C4-2B (cell line): ENCODE measurements at regions not wholly inside any gene's neighbourhood (a gene's known extent, or its start where the extent isn't known, plus 50 kb on each side); places are given as distances from the start of the nearest gene placed in this dataset.
A peak's percentile ranks its signal among the peaks of the same experiment; 100 is the strongest.
"Not testable (repeated sequence)": the region's sequence is repeated elsewhere in the genome, so short reads cannot be mapped to it uniquely, and the experiment has no call there.

Experiments used
- H3K27ac ChIP-seq: fragments of 450-650 bp; 2 replicates; pipeline ENCODE4 v1.5.1; 2017
- ZFX ChIP-seq: fragments of 450-650 bp; IDR thresholded peaks from 2 replicates; pipeline ENCODE4 v1.6.1; 2017
- TF ChIP-seq, protein P1 (sequence below): fragments of 450-650 bp; conservative IDR thresholded peaks from 2 replicates; pipeline ENCODE4 v1.5.1; 2017; ENCODE audit warnings: mild to moderate bottlenecking

DNA sequence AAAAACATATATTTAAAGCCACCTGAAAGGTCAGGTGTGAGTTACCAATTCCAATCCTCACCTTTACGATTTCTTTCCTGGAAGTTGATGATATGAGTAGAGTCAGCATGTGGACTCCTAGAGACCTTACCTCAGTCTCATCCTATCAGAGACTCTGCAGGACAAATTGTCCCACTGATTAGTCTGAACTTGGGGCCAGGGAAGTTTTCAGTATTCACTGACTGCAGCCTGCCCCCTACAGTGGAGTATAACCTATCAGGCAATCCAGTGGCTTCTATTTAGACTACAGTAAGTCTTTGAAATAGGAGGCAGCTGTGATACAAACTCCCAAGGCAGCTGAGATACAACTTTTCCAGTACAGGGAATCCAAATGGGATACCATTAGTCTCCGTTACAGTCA, 449.4 kb upstream of the CDH10 start:
- H3K27ac ChIP-seq: no peak overlapping the region
- TF ChIP-seq ZFX: no peak
- TF ChIP-seq, protein P1, sequence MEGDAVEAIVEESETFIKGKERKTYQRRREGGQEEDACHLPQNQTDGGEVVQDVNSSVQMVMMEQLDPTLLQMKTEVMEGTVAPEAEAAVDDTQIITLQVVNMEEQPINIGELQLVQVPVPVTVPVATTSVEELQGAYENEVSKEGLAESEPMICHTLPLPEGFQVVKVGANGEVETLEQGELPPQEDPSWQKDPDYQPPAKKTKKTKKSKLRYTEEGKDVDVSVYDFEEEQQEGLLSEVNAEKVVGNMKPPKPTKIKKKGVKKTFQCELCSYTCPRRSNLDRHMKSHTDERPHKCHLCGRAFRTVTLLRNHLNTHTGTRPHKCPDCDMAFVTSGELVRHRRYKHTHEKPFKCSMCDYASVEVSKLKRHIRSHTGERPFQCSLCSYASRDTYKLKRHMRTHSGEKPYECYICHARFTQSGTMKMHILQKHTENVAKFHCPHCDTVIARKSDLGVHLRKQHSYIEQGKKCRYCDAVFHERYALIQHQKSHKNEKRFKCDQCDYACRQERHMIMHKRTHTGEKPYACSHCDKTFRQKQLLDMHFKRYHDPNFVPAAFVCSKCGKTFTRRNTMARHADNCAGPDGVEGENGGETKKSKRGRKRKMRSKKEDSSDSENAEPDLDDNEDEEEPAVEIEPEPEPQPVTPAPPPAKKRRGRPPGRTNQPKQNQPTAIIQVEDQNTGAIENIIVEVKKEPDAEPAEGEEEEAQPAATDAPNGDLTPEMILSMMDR: no peak

DNA sequence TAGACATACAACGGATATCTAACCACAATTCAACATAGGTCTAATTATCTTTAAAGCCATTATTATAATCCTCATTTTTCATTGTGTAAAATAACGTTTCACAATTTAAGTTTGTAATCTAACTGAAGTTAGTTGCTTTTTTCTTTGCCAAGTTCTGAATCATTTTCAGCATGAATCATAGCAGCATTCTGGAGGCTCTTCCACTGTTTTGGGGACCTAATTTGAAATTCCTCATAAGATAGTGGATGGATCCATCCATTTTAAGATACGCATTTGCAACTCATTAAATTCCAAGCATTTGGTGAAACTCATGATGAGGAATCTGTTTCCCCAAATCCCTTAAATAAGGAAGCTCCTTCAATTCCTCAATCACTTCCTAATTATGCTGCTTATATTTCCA, 447.1 kb upstream of the CDH10 start:
- TF ChIP-seq, protein P1: no peak

DNA sequence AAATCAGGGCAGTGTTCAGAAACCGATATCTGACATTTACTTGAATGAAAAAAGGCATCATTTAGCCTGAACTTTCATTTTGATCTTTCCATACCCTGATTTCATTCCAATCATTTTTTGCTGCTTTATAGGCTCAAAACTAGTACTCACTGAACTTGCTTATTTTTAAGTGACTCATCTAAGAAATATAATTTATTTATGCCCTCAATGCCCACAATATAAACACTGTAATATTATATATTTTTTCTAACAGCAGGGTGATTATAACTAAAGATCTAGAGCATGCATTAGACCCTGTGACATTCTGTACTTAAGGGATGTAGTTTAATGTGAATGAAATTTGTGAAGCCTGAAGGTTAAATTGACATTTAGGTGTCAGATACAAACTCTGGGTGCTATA, 446.1 kb upstream of the CDH10 start:
- TF ChIP-seq, protein P1: no peak
- no peak for TF ChIP-seq ZFX
- no peak overlapping the region for H3K27ac ChIP-seq

More for the DNA sequence above, 447.1 kb upstream of the CDH10 start:
- no peak overlapping the region for H3K27ac ChIP-seq

GRCh38 chr5:25090275-25090674, 445.5 kb upstream of the CDH10 start:
- no peak overlapping the region for H3K27ac ChIP-seq
- TF ChIP-seq, protein P1: no peak
- TF ChIP-seq ZFX: no peak

- H3K27ac ChIP-seq: not testable (repeated sequence)
Measured at GRCh38 chr5:25088689-25089088, 443.9 kb upstream of the CDH10 start.

- peak overlapping the region; percentile 61 for H3K27ac ChIP-seq
Measured at GRCh38 chr5:25083261-25083660, 438.5 kb upstream of the CDH10 start.

- TF ChIP-seq ZFX: no peak
- TF ChIP-seq, protein P1: no peak
- H3K27ac ChIP-seq: no peak overlapping the region
Measured at GRCh38 chr5:25066239-25066638, 421.5 kb upstream of the CDH10 start.

DNA sequence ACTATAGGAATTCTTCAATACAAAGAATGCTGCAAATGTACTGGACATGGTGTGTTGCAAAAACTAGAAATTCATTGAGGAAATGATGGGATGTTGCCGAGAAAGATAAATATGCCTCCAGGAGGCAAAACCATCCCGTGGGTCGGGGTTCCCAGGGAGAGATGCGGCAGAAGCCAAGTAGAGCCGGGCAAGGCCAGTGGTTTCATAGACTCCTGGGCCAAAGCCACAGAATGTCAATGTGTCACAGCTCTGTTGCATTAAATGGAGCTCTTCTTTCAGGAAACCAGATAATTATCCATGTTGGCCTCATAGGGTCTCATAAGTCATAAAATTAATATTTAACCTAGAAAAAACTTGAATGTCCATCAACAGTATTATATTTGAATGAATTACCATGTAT, 419.5 kb upstream of the CDH10 start:
- TF ChIP-seq ZFX: no peak
- TF ChIP-seq, protein P1: no peak
- H3K27ac ChIP-seq: no peak overlapping the region

GRCh38 chr5:25060575-25060974, 415.8 kb upstream of the CDH10 start:
- no peak overlapping the region for H3K27ac ChIP-seq
- TF ChIP-seq, protein P1: no peak
- TF ChIP-seq ZFX: no peak
